SJSA1 (cell line): ENCODE measurements at regions not wholly inside any gene's neighbourhood (a gene's known extent, or its start where the extent isn't known, plus 50 kb on each side); places are given as distances from the start of the nearest gene placed in this dataset.
"Not testable (repeated sequence)": the region's sequence is repeated elsewhere in the genome, so short reads cannot be mapped to it uniquely, and the experiment has no call there.

Experiments used
- DNase-seq, 2 experiments: peaks; one replicate each; pipeline ENCODE4 v3.0.0-alpha.2; 2015 to 2020; ENCODE audit warnings: low spot score in 2 of 2, low read depth in 1 of 2
- H3K27ac ChIP-seq: fragments of 250-450 bp; sonication (Bioruptor Pico); 2 replicates; pipeline ENCODE4 v1.5.1; 2020; ENCODE audit warnings: mild to moderate bottlenecking, moderate library complexity
- H3K27me3 ChIP-seq: fragments of 250-450 bp; sonication (Bioruptor Pico); replicated peaks from 2 replicates; pipeline ENCODE4 v1.5.1; 2020; ENCODE audit warnings: mild to moderate bottlenecking, moderate library complexity
- H3K36me3 ChIP-seq: fragments of 250-450 bp; sonication (Bioruptor Pico); 2 replicates; pipeline ENCODE4 v1.5.1; 2020; ENCODE audit warnings: mild to moderate bottlenecking
- H3K4me1 ChIP-seq: fragments of 250-450 bp; sonication (Bioruptor Pico); replicated peaks from 2 replicates; pipeline ENCODE4 v1.6.1; 2021; ENCODE audit warnings: mild to moderate bottlenecking
- H3K4me3 ChIP-seq: fragments of 250-450 bp; sonication (Bioruptor Pico); 2 replicates; pipeline ENCODE4 v1.5.1; 2020; ENCODE audit warnings: mild to moderate bottlenecking
- H3K9me3 ChIP-seq: fragments of 250-450 bp; sonication (Bioruptor Pico); replicated peaks from 2 replicates; pipeline ENCODE4 v1.5.1; 2020; ENCODE audit warnings: mild to moderate bottlenecking

- Histone ChIP-seq H3K4me1 (no peaks in the 10 kb centered on the region), H3K27me3 (no peaks in the 10 kb centered on the region), H3K9me3 (no peaks in the 10 kb centered on the region)
These were observed 371.7 kb downstream of the TENT5A start for GRCh38 chr6:81380718-81381338.

GRCh38 chr6:81376745-81377144 lies 375.7 kb downstream of the TENT5A start:
- no peaks in the 10 kb centered on the region for H3K36me3 ChIP-seq
- H3K9me3 ChIP-seq = no peaks in the 10 kb centered on the region
- no peak overlapping the region for H3K4me3 ChIP-seq
- DNase-seq = no peak
- H3K4me1 ChIP-seq = no peaks in the 10 kb centered on the region
- H3K27ac ChIP-seq = no peak overlapping the region
- no peaks in the 10 kb centered on the region for H3K27me3 ChIP-seq

More at GRCh38 chr6:81380718-81381338, 371.7 kb downstream of the TENT5A start:
- Histone ChIP-seq H3K27ac (no peak overlapping the region), H3K36me3 (no peaks in the 10 kb centered on the region), H3K4me3 (no peak overlapping the region)
- DNase-seq = no peak

- Histone ChIP-seq H3K4me1 (no peaks in the 10 kb centered on the region), H3K4me3 (no peak overlapping the region), H3K36me3 (no peaks in the 10 kb centered on the region), H3K27me3 (no peaks in the 10 kb centered on the region), H3K9me3 (no peaks in the 10 kb centered on the region), H3K27ac (no peak overlapping the region)
- DNase-seq = no peak
These were observed 379.1 kb downstream of the TENT5A start for GRCh38 chr6:81373414-81373813.

GRCh38 chr6:81371930-81372329 lies 380.6 kb downstream of the TENT5A start:
- Histone ChIP-seq H3K9me3 (no peaks in the 10 kb centered on the region), H3K36me3 (no peaks in the 10 kb centered on the region)
- DNase-seq = no peak

GRCh38 chr6:81366972-81367371 lies 385.5 kb downstream of the TENT5A start:
- Histone ChIP-seq H3K27me3 (no peaks in the 10 kb centered on the region), H3K4me3 (no peak overlapping the region), H3K4me1 (no peaks in the 10 kb centered on the region), H3K36me3 (no peaks in the 10 kb centered on the region), H3K9me3 (no peaks in the 10 kb centered on the region), H3K27ac (no peak overlapping the region)
- no peak for DNase-seq

More at GRCh38 chr6:81371930-81372329, 380.6 kb downstream of the TENT5A start:
- no peak overlapping the region for H3K4me3 ChIP-seq
- H3K4me1 ChIP-seq = no peaks in the 10 kb centered on the region
- H3K27me3 ChIP-seq = no peaks in the 10 kb centered on the region
- H3K27ac ChIP-seq = no peak overlapping the region

- H3K27me3 ChIP-seq = no peaks in the 10 kb centered on the region
- H3K27ac ChIP-seq = no peak overlapping the region
- H3K36me3 ChIP-seq = no peaks in the 10 kb centered on the region
- no peak for DNase-seq
- no peak overlapping the region for H3K4me3 ChIP-seq
- no peaks in the 10 kb centered on the region for H3K9me3 ChIP-seq
- H3K4me1 ChIP-seq = no peaks in the 10 kb centered on the region
These were observed 390.2 kb downstream of the TENT5A start for GRCh38 chr6:81362246-81362645.

- Histone ChIP-seq H3K27ac (no peak overlapping the region), H3K36me3 (no peaks in the 10 kb centered on the region), H3K4me3 (no peak overlapping the region), H3K27me3 (no peaks in the 10 kb centered on the region), H3K9me3 (no peaks in the 10 kb centered on the region), H3K4me1 (no peaks in the 10 kb centered on the region)
- no peak for DNase-seq
These were observed 399.2 kb downstream of the TENT5A start for GRCh38 chr6:81353262-81353661.

- H3K9me3 ChIP-seq, H3K27ac ChIP-seq, H3K27me3 ChIP-seq, H3K4me3 ChIP-seq, H3K4me1 ChIP-seq, DNase-seq, H3K36me3 ChIP-seq: not testable (repeated sequence)
These were observed 408.5 kb downstream of the TENT5A start for GRCh38 chr6:81344026-81344425.

GRCh38 chr6:81340946-81341345 lies 411.5 kb downstream of the TENT5A start:
- DNase-seq = no peak
- Histone ChIP-seq H3K4me3 (no peak overlapping the region), H3K4me1 (no peaks in the 10 kb centered on the region), H3K27ac (no peak overlapping the region), H3K36me3 (no peaks in the 10 kb centered on the region), H3K27me3 (no peaks in the 10 kb centered on the region), H3K9me3 (no peaks in the 10 kb centered on the region)

GRCh38 chr6:81331526-81331925 lies 421.0 kb downstream of the TENT5A start:
- DNase-seq = no peak
- H3K4me3 ChIP-seq = no peak overlapping the region
- no peak overlapping the region for H3K27ac ChIP-seq
- no peaks in the 10 kb centered on the region for H3K36me3 ChIP-seq
- H3K27me3 ChIP-seq = no peaks in the 10 kb centered on the region; the same call in 1 of the 2 replicates
- no peaks in the 10 kb centered on the region for H3K9me3 ChIP-seq
- H3K4me1 ChIP-seq = no peaks in the 10 kb centered on the region

- Histone ChIP-seq H3K9me3 (no peaks in the 10 kb centered on the region), H3K27ac (no peak overlapping the region), H3K36me3 (no peaks in the 10 kb centered on the region), H3K4me1 (no peaks in the 10 kb centered on the region), H3K27me3 (no peaks in the 10 kb centered on the region; the same call in 1 of the 2 replicates), H3K4me3 (no peak overlapping the region)
- DNase-seq = no peak
These were observed 423.8 kb downstream of the TENT5A start for GRCh38 chr6:81328700-81329099.

GRCh38 chr6:81326881-81327561 lies 425.5 kb downstream of the TENT5A start:
- Histone ChIP-seq H3K4me1 (no peaks in the 10 kb centered on the region), H3K36me3 (no peaks in the 10 kb centered on the region), H3K4me3 (no peak overlapping the region), H3K27me3 (no peaks in the 10 kb centered on the region; the same call in 1 of the 2 replicates), H3K9me3 (no peaks in the 10 kb centered on the region), H3K27ac (no peak overlapping the region)
- no peak for DNase-seq

- H3K27me3 ChIP-seq = no peaks in the 10 kb centered on the region
- H3K4me3 ChIP-seq = no peak overlapping the region
- H3K36me3 ChIP-seq = no peaks in the 10 kb centered on the region
- H3K4me1 ChIP-seq = no peaks in the 10 kb centered on the region
- no peaks in the 10 kb centered on the region for H3K9me3 ChIP-seq
- no peak overlapping the region for H3K27ac ChIP-seq
- DNase-seq = no peak
These were observed 442.7 kb downstream of the TENT5A start for GRCh38 chr6:81309811-81310210.

- Histone ChIP-seq H3K27ac (no peak overlapping the region), H3K4me3 (no peak overlapping the region), H3K9me3 (no peaks in the 10 kb centered on the region), H3K27me3 (no peaks in the 10 kb centered on the region), H3K36me3 (no peaks in the 10 kb centered on the region), H3K4me1 (no peaks in the 10 kb centered on the region)
- DNase-seq = no peak
These were observed 443.8 kb downstream of the TENT5A start for GRCh38 chr6:81308577-81309279.
